GM19351 (cell line): ENCODE measurements at regions not wholly inside any gene's neighbourhood (a gene's known extent, or its start where the extent isn't known, plus 50 kb on each side); places are given as distances from the start of the nearest gene placed in this dataset.
A peak's percentile ranks its signal among the peaks of the same experiment; 100 is the strongest.

Experiments used
- ATAC-seq: cut with Tn5 transposase; IDR thresholded peaks from one replicate; pipeline ENCODE4 v1.9.1; 2021; ENCODE audit warnings: mild to moderate bottlenecking, moderate library complexity; ENCODE audit not compliant: unreplicated experiment

GRCh38 chr1:83006271-83006670 is 992.7 kb downstream of the TTLL7 start:
- no peak for ATAC-seq

- ATAC-seq: no peak
Measured at GRCh38 chr1:83000286-83000685, 998.6 kb downstream of the TTLL7 start.

- ATAC-seq: no peak
Measured at GRCh38 chr1:82995951-82996350, 1003.0 kb downstream of the TTLL7 start.

GRCh38 chr1:82994616-82995263 is 1004.2 kb downstream of the TTLL7 start:
- no peak for ATAC-seq

- ATAC-seq: no peak
Measured at GRCh38 chr1:82991569-82991968, 1007.4 kb downstream of the TTLL7 start.

- ATAC-seq: peak; percentile 99
Measured at GRCh38 chr1:82979593-82980236, 1019.2 kb downstream of the TTLL7 start.

GRCh38 chr1:82978461-82979324 is 1020.2 kb downstream of the TTLL7 start:
- no peak for ATAC-seq

- ATAC-seq: no peak
Measured at GRCh38 chr1:82972841-82973553, 1025.9 kb downstream of the TTLL7 start.

- ATAC-seq: no peak
Measured at GRCh38 chr1:82969340-82969739, 1029.6 kb downstream of the TTLL7 start.

DNA sequence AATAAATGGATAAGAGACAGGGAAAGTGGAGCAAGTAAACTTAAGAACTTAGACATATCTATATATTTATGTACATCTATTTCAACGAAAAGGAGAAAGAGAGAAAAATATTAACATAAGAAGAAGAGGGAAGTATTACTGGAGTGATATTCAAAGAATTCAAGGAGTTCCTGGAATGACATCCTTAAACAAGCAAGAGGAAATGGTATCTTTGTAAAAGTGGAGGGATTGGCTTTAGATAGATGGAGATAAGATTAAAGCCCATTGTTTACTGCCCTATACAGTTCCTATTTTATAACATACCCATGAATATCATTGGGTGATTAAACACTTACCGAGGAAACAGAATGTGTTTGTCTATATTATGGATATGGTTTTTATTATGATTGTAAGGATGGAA is 1036.3 kb downstream of the TTLL7 start:
- ATAC-seq: no peak

DNA sequence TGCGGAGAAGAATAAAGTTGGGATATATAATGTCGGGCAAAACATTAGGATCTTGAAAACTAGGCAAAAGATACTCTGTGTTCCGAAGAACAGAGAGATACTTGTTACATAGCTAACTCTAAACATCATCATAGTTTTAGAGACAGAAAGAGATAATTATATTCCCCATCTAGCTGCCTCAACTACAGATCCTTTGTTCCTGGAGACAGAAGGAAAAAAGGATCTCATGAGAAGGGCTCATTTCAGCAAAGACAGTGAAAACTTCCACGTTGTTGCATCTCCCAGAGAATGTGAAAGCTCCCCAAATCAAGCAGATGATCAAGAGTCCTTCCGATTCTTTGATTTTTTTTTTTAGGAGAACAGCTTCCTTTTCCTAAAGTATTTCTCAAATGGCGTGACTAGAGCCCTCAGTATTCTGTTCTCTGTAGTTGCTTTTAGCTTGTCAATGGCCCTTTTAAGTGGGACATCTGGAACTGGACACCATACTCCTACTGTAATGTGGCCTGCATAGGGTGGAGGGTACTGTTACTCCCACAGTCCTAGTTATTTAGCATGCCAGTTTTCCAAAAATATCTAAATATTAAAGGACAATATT is 1048.2 kb downstream of the TTLL7 start:
- no peak for ATAC-seq

GRCh38 chr1:82948386-82948785 is 1050.5 kb downstream of the TTLL7 start:
- ATAC-seq: no peak

DNA sequence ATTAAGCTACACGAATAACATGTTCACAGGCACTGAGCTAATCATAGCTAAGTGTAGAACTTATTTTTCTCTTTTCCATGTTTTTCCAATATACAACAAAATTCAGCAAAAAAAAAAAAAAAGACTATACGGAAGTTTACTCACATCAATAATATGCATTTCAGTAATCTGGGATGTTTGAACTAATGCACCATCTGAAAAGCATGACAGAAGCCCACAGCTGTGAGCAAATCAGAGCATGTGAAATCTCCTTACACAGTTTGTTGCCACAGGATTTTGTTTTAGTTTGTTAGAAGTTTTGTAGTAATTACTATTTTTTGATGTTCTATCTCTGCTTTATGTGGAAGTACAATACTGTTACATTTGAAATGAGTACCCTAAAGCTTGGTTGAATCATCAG is 1051.7 kb downstream of the TTLL7 start:
- no peak for ATAC-seq

GRCh38 chr1:82946096-82946605 is 1052.8 kb downstream of the TTLL7 start:
- ATAC-seq: no peak

- ATAC-seq: no peak
Measured at GRCh38 chr1:82944822-82945221, 1054.1 kb downstream of the TTLL7 start.

- no peak for ATAC-seq
Measured at GRCh38 chr1:82934074-82934473, 1064.9 kb downstream of the TTLL7 start.

DNA sequence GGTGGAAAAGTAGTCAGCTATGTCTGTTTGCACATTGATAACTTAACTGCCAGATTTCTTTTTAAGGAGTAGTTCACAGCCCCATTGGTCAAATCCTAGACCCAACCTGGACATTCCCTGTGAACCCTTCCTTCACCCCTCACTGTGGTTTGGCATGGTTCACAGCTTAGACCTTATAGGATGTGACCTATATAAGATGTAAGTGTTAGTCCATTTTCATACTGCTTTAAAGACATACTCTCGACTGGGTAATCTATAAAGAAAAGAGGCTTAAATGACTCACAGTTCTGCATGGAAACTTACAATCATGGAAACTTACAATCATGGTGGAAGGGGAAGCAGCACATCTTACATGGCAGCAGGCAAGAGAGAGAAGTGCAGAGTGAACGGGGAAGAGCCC is 1066.2 kb downstream of the TTLL7 start:
- ATAC-seq: no peak

DNA sequence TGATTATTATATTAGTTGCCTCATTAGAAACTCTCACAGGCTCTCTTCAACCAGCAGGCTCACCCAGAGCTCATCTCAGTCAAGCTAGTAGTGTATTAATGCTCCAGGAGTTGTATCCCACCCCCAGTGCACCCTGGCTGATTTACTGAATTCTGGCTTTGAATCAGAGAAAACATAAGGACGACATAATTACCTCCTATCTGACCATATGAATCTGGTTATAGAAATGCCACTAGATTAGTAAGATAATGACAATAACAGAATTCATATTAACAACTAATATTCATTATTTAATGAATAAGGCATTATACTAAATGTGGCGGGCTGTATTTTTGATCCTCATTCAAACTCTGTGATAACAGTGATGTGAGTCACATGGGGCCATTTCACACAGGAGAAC is 1066.7 kb downstream of the TTLL7 start:
- ATAC-seq: no peak

DNA sequence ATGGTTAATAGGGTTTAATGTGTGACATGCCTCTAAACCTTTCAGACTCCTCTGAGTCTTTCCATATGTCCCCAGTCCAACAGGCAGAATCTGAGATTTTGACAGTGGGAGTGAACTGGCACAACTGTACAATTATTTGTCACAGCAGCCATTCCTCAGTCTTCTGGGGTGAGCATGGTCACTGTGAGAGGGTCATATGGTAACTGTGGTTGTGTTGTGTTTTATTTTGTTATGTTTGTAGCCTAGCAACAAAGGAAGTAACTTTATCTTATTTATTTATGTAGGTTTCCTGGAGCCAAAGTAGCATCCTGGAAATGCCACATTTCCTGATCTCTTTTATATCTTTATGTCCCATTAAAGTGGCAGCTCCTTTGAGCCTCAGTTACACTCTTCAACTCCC is 1067.9 kb downstream of the TTLL7 start:
- ATAC-seq: no peak

DNA sequence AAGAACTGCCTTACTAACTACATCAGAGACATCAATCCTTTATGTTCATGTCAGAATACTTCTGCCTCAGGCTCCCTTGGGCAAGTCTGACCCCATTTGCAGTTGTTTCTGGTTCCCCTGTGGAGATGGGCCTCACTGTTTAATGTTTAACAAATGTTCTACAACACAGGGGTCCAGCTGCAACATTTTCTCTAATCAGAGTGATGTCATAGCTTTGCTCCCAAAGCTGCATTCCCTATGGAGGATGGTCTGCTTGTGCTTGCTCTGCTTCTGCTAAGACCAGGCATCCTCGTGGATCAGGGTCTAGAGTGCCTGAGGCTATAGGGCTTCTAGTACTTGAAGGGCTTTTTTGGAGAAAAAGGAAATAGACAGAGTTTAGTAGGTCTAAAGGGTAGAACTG is 1071.2 kb downstream of the TTLL7 start:
- ATAC-seq: no peak

- ATAC-seq: no peak
Measured at GRCh38 chr1:82924666-82925065, 1074.3 kb downstream of the TTLL7 start.
